ENCODE measurements at regions not wholly inside any gene's neighbourhood (a gene's known extent, or its start where the extent isn't known, plus 50 kb on each side); places are given as distances from the start of the nearest gene placed in this dataset.

- TF ChIP-seq REST (IDR thresholded peaks at IDR 0.05) (no peak), RAD21 (conservative IDR thresholded peaks at IDR 0.05 in 1 of 2, IDR thresholded peaks at IDR 0.05 in 1 of 2) (no peak), JUNB (IDR thresholded peaks at IDR 0.05) (no peak), CTCF (IDR thresholded peaks at IDR 0.05) (no peak), BHLHE40 (IDR thresholded peaks at IDR 0.05; ENCODE audit: low read depth, low read length) (no peak), POLR2A (IDR thresholded peaks at IDR 0.05; ENCODE audit: low read length) (no peak), CHD4 (IDR thresholded peaks at IDR 0.05; ENCODE audit: borderline replicate concordance) (no peak), CHD2 (IDR thresholded peaks at IDR 0.05; ENCODE audit: low read length, partially characterized antibody) (no peak)
Measured at GRCh38 chr16:52725043-52725442, 178.1 kb upstream of the TOX3 start.

All from A549 (cell line).